HTR-8/SVneo (cell line): ENCODE measurements at regions not wholly inside any gene's neighbourhood (a gene's known extent, or its start where the extent isn't known, plus 50 kb on each side); places are given as distances from the start of the nearest gene placed in this dataset.

Experiments used
- DNase-seq: peaks from one replicate; pipeline ENCODE4 v3.0.0; 2011; ENCODE audit warnings: low spot score, mixed read lengths; ENCODE audit not compliant: insufficient read length
- FAIRE-seq: peaks from 2 replicates; lab custom pipeline; 2011; peaks lifted over from hg19 to GRCh38; lab: Jason Lieb, UNC

- FAIRE-seq: no peak
- DNase-seq: no peak
Observed at GRCh38 chr10:118193642-118194041, 146.9 kb upstream of the RAB11FIP2 start.

DNA sequence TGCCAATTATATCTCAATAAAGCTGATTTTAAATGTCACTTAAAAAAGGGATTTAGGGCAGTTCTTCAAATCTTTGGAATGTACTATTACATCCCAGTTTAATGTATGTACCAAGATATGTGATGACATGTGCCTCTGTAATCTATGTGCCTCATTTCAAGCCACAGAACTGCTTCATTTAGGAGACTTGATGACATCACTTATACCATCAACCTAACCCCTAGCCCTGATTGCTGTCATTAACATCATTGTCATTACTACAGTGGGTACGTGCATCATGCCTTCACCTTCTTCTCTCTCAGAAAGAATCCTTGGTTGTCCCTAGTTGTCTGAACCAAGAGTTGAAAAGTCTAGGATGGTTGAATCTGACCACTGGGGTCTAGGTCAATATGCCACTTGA lies 134.3 kb upstream of the RAB11FIP2 start:
- FAIRE-seq (no peak), DNase-seq (no peak)

- no peak for DNase-seq
- FAIRE-seq: no peak
Observed at GRCh38 chr10:118175148-118175547, 128.4 kb upstream of the RAB11FIP2 start.

GRCh38 chr10:118173296-118173695 lies 126.6 kb upstream of the RAB11FIP2 start:
- FAIRE-seq: no peak
- DNase-seq: no peak

DNA sequence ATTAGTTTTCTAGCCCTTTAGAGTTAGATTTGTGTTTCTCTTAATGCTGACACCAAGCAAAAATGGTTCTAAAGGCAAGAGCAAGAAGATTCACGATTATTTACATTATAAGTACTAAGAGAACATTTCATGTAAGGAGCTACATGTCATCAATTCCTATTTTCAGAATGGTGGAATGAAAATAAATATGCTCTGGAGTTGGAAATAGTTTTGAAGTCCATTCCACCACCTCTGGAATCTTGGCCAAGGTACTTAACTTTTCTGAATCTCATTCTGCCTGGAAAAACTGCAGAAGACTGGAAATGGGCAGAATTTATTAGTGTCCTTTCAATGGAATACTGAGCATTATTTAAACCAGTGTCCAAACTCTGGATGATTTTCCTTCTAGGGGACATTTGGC lies 125.1 kb upstream of the RAB11FIP2 start:
- DNase-seq (no peak), FAIRE-seq (no peak)

DNA sequence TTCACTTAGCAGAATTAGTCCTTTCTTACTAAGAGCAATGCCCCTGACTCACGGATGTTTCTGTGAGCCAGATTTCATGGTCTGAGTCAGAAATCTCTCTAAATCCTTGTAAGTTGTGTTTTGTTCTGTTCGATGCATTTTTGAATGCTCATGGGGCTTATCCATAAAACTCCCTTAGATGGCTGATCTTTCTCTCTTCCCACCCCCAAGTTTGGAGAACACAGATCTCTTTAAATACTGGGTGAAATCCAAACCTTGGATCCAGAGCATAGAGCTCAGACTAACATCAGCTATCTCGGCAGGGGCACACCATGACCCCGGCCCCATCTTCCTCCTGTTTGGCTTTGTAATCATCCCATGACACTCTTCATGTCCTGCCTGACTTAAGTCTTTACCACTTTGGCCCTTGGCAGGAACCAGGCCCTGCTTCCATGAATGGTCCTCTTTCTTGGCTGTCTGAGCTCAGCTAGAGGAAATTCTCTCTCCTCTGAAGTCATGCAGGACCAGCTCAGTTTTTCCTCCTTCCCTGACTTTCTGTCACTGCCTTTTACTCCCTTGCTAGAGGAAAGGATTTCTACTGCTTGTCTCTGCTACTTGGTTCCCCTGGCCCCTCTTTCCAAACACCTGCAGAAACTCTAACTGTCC lies 120.4 kb upstream of the RAB11FIP2 start:
- no peak for FAIRE-seq
- DNase-seq: no peak

DNA sequence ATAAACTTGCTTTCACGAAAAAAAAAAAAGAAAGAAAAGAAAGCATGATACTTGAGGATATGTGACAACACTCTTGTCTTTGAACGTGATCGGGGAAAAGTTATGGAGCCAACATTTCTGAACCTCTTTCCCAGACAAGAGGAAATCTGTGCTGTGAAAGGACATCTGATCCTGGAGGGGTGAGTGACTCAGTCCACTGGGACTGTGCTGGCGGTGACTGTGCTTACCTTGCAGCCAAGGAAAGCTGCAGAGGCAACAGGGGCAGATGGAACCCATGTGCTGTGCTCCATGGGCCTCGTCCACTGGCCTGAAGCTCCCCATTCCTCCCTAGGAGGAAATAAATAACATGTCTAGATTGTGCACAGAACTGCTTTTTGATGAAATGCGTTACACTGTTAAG lies 116.5 kb upstream of the RAB11FIP2 start:
- FAIRE-seq (no peak), DNase-seq (no peak)

GRCh38 chr10:118161461-118162246 lies 114.9 kb upstream of the RAB11FIP2 start:
- DNase-seq: no peak
- FAIRE-seq: no peak

DNA sequence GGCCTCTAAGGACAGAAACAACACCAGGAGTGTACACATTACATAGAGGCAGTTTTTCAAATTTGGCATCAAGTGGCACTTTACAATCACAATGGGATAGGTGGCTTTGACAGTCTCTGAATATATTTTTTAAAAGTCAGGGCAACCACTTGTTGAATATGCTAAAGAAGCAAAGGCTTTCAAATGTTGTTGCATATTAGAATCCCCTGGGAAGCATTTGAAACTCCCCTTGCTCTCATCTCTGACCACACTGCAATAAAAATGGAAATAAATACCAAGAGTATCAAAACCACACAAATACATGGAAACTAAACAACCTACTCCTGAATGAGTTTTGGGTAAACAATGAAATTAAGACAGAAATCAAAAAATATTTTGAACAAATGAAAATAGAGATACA lies 106.5 kb upstream of the RAB11FIP2 start:
- FAIRE-seq: no peak
- DNase-seq: no peak

DNA sequence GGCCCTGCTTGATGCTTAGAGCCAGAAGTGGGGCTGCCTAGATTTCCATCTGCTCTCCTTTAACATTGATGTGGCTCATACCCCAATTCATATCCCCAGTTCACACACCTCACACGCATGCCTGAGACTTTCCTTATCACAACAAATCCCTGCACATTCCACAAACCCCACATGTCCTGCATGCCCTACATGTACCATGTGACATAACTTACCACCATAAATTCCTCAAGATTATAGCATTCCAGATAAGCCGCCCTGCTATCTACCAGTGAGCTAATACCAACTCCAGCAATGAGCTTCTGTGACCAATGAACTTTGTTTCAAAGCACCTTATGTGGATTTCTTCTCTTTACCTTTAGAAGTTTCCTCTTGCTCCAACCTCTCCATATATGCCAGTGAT lies 104.7 kb upstream of the RAB11FIP2 start:
- no peak for FAIRE-seq
- no peak for DNase-seq

DNA sequence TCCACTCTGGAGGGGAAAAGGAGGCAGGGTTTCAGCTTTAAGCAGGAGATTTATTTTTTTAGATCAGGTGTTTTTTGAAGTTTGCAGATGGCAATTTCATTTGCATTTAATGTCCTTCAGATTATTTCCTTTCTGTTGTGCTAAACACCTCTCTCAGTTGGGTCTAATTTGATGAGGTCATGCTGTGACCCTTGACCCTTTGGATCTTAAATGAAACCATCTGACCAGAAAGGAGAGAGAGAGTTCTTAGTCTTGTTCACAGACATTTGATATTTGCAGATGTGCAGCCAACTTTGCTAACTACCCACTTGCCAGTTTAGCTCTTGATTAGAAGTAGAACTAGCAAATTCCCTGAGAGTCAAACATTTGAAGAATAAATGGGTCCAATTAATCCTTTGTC lies 101.5 kb upstream of the RAB11FIP2 start:
- no peak for DNase-seq
- no peak for FAIRE-seq

GRCh38 chr10:118145256-118145655 lies 98.5 kb upstream of the RAB11FIP2 start:
- FAIRE-seq (no peak), DNase-seq (no peak)

GRCh38 chr10:118141471-118141870 lies 94.7 kb upstream of the RAB11FIP2 start:
- FAIRE-seq: no peak

DNA sequence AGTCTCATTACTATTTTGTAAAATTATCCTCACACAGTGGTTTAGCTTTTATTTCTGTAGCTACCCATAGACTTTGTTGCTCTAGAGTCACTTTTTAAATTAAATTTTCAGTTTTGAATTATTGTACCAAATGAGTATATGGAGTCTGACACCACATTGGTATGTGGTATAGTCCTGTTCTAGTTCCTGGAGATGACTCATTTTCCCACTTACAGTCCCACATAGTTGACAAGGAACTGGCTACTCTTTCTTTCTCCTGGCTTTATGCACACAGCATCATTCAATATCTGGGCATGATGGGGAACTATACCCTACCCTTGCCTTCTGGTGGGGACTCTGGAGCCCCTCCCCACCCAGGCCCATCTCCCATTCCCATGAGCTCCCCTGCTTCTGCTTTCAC lies 92.6 kb upstream of the RAB11FIP2 start:
- FAIRE-seq (no peak), DNase-seq (no peak)

More at GRCh38 chr10:118141471-118141870, 94.7 kb upstream of the RAB11FIP2 start:
- no peak for DNase-seq

DNA sequence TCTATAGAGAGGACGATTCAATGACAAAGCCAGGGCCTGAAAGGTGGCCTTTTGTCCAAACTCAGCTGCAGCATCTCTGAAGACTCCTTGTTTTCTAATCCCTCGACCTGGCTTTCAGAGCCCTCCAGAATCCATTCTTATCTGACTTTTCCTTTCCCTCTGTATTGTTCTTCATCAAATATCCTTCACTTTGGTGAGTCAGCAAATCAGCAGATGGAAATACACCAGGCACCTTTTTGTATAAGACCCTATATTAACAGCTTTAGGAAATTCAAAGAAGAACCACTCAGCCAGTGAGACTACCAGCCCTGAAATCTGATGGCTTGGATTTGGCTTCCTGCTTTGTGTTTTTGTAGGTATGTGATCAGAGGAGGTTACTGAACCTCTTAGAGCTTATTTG lies 81.9 kb upstream of the RAB11FIP2 start:
- DNase-seq: no peak
- no peak for FAIRE-seq

DNA sequence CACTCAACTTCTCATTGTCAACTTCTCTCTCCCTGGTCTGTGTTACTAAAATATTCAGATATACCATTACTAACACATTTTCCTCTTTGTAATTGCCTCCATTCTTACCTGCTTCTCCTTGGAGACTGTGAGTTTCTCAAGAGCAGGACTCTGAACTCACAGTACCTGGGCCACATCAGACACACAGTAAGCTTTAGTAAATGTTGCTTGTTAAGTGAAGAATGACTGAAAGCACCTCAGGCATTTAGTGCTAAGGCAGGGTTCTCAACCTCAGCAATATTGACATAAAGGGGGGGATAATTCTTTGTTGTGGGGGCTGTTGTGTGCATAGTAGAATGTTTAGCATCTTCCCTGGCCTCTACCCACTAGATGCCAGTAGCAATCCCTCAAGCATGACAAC lies 72.0 kb upstream of the RAB11FIP2 start:
- no peak for FAIRE-seq

GRCh38 chr10:118116715-118117449 lies 70.1 kb upstream of the RAB11FIP2 start:
- no peak for FAIRE-seq

More for the DNA sequence above, 72.0 kb upstream of the RAB11FIP2 start:
- no peak for DNase-seq

DNA sequence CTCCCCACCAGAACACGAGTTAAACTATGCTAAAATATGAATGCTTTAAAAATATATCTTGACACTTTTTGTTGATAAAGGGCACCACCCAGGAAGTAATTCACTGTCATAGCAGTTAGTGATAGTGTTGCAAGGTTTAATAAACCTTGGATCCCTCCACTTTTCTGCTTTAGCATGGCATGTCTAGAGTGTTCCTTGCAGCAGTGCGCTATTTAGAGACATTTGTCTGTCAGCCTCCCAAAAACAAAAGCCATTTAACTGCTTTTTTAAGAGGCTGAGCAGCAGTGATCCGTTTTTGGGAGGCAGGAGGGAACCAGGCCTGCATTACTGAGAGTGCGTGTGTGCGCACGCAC lies 69.6 kb upstream of the RAB11FIP2 start:
- DNase-seq: no peak
- FAIRE-seq: no peak

More at GRCh38 chr10:118116715-118117449, 70.1 kb upstream of the RAB11FIP2 start:
- DNase-seq: no peak

DNA sequence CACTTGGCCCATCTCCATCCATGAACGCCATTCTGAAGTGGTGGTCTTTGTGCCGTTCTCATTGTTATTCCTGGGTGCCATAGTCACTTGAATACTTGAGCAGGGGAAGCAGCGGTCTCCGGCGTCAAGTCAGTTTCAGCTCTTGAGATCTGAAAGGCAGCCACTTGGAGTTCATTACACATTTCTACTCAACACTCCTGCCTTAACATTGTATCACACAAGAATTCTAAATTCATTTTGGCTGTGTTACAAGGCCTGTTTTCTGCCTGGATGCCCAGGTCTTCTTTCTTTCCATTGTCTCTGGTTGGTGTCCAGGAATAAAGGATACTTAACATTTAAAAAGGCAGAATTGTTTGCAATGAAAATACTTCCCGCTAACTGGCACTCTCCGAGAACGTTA lies 69.0 kb upstream of the RAB11FIP2 start:
- DNase-seq: no peak
- FAIRE-seq: no peak

- FAIRE-seq (no peak), DNase-seq (no peak)
Observed at GRCh38 chr10:118114992-118115391, 68.3 kb upstream of the RAB11FIP2 start.

- DNase-seq (no peak), FAIRE-seq (no peak)
Observed at GRCh38 chr10:118112543-118113125, 65.9 kb upstream of the RAB11FIP2 start.
